Gastroesophageal sphincter (tissue), 3 donors: ENCODE measurements at regions not wholly inside any gene's neighbourhood (a gene's known extent, or its start where the extent isn't known, plus 50 kb on each side); places are given as distances from the start of the nearest gene placed in this dataset.

Experiments
- CTCF ChIP-seq, 4 experiments: fragments of 200-600 bp in 2 of 4; fragments of 450-650 bp in 2 of 4; sonication (generic) in 1 of 4; IDR thresholded peaks; one replicate each; pipeline ENCODE4 v1.5.1; 2017 to 2019; ENCODE audit warnings: antibody characterized with exemption in 4 of 4, mild to moderate bottlenecking in 2 of 4, moderate library complexity in 2 of 4
- POLR2A ChIP-seq, 2 donors: fragments of 450-650 bp; IDR thresholded peaks; one replicate each; pipeline ENCODE4 v1.6.1; 2017; ENCODE audit warnings: antibody characterized with exemption in 2 of 2, mild to moderate bottlenecking in 2 of 2, moderate library complexity in 1 of 2

DNA sequence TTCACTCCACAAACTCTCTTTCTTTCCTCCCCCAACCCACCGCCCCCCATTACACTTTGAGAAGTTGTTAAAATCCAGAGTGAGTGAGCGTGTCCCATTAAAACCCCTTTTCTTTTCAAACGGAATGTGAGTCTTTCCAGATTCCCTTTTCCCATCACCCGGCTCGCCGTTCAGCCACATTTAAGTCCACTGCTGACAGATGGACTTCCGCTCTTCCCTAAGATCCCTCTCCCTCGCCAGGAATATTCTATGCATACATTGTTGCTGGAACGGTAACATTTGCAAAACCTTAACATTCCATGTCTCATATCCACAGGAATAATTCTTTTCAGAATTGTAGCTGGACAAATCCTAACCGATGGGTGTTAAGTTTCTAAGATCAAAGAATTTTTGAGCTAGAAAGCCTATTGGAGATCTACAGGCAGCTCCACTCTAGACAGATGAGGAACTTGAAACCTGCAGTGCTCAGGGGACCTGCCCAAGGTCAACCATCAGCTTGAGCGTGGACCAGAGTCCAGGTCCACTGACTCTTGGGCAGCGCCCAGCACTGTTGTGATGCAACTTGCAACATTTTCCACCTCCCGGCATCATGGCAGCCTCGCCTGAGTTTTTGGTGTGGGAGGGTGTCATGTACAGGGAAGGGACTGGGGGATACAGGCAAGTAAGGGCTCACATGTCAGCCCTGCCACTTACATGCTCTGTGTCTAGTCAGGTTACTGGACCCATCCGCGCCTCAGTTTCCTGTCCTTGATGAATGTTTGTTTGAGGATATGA, 500.1 kb downstream of the CCDC171 start:
- no peak for TF ChIP-seq POLR2A (IDR thresholded peaks at IDR 0.05)
- TF ChIP-seq CTCF (IDR thresholded peaks at IDR 0.05), result no peak
